ENCODE measurements at regions not wholly inside any gene's neighbourhood (a gene's known extent, or its start where the extent isn't known, plus 50 kb on each side); places are given as distances from the start of the nearest gene placed in this dataset.

- POLR2A ChIA-PET: no interaction called here
- Histone ChIP-seq H3K36me3 (ENCODE audit: control insufficient read depth in 1 of 2, insufficient read depth in 2 of 2, low read length in 2 of 2) (no peaks in the 10 kb centered on the region), H2AFZ (ENCODE audit: low read depth, low read length, poor library complexity, severe bottlenecking) (no peak overlapping the region)
These were observed 147.1 kb upstream of the SLC30A5 start for GRCh38 chr5:68946728-68947127.

GRCh38 chr5:68947986-68948385 is 145.8 kb upstream of the SLC30A5 start:
- CTCF ChIA-PET: no interaction called here
- Histone ChIP-seq H3K4me1 (ENCODE audit: control insufficient read depth in 1 of 2, insufficient read depth in 2 of 2, low read length in 2 of 2) (no peaks in the 10 kb centered on the region), H3K9ac (ENCODE audit: low read length) (no peak overlapping the region), H3K27me3 (ENCODE audit: insufficient read depth, low read length) (peaks cover 26% of the 10 kb centered on the region; the same call in 1 of the 2 replicates), H3K36me3 (ENCODE audit: control insufficient read depth in 1 of 2, insufficient read depth in 2 of 2, low read length in 2 of 2) (no peaks in the 10 kb centered on the region), H3K4me3 (replicated peaks in 1 of 2; ENCODE audit: low read depth in 1 of 2, low read length in 2 of 2) (no peak overlapping the region), H2AFZ (ENCODE audit: low read depth, low read length, poor library complexity, severe bottlenecking) (no peak overlapping the region), H3K79me2 (ENCODE audit: insufficient read depth, low read length) (no peaks in the 10 kb centered on the region), H4K20me1 (ENCODE audit: insufficient read depth) (no peaks in the 10 kb centered on the region), H3K27ac (ENCODE audit: low read depth, low read length) (no peak overlapping the region), H3K9me3 (ENCODE audit: control insufficient read depth in 1 of 2, insufficient read depth in 1 of 2, low read depth in 1 of 2, low read length in 2 of 2) (no peaks in the 10 kb centered on the region), H3K4me2 (ENCODE audit: low read length) (no peak overlapping the region), H3K9me2 (ENCODE audit: insufficient read depth) (no peaks in the 10 kb centered on the region)
- POLR2A ChIA-PET: no interaction called here
- RAD21 ChIA-PET (ENCODE audit: low non-redundant PET in 1 of 2, low total read pairs in 2 of 2, uncharacterized antibody in 2 of 2, unreplicated experiment in 2 of 2): no interaction called here
- intact Hi-C loops (cut with micrococcal nuclease): loop anchor here (10.0 kb wide), 1 partner anchor 293 kb away; no protein-coding TSS in a partner anchor
- ATAC-seq (no peak), DNase-seq (ENCODE audit: low read depth, low spot score) (no peak)
- BruUV-seq (replicated peaks): no TSS peak
- TF ChIP-seq, protein P1, sequence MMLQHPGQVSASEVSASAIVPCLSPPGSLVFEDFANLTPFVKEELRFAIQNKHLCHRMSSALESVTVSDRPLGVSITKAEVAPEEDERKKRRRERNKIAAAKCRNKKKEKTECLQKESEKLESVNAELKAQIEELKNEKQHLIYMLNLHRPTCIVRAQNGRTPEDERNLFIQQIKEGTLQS (IDR thresholded peaks at IDR 0.05): no peak
- no peak for TF ChIP-seq EZH2phosphoT487 (IDR thresholded peaks at IDR 0.05; ENCODE audit: borderline replicate concordance)
- TF ChIP-seq ELF1 (IDR thresholded peaks at IDR 0.05; ENCODE audit: borderline replicate concordance, low read depth): no peak
- TF ChIP-seq REST (IDR thresholded peaks at IDR 0.05; ENCODE audit: low read depth): no peak
- TF ChIP-seq CEBPB (IDR thresholded peaks at IDR 0.05; ENCODE audit: low read depth): no peak
- TF ChIP-seq ZNF274 (IDR thresholded peaks at IDR 0.05; ENCODE audit: low read depth, low read length): no peak
- no peak for TF ChIP-seq MAX (IDR thresholded peaks at IDR 0.05)
- no peak for TF ChIP-seq YY1 (IDR thresholded peaks at IDR 0.05; ENCODE audit: extremely low read depth, insufficient replicate concordance, low read depth, low read length)
- TF ChIP-seq POLR2A (IDR thresholded peaks at IDR 0.05; ENCODE audit: borderline replicate concordance, extremely low read depth, insufficient read depth, insufficient read length): no peak
- no peak for TF ChIP-seq FOSL1 (IDR thresholded peaks at IDR 0.05; ENCODE audit: low read depth)
- no peak for TF ChIP-seq POLR2AphosphoS5 (IDR thresholded peaks at IDR 0.05; ENCODE audit: low read depth, low read length)
- no peak for TF ChIP-seq SIN3A (IDR thresholded peaks at IDR 0.05; ENCODE audit: low read depth)

More at GRCh38 chr5:68946728-68947127, 147.1 kb upstream of the SLC30A5 start:
- ATAC-seq: no peak
- RAD21 ChIA-PET (ENCODE audit: low non-redundant PET in 1 of 2, low total read pairs in 2 of 2, uncharacterized antibody in 2 of 2, unreplicated experiment in 2 of 2): no interaction called here
- Histone ChIP-seq H3K4me2 (ENCODE audit: low read length) (no peak overlapping the region), H4K20me1 (ENCODE audit: insufficient read depth) (no peaks in the 10 kb centered on the region), H3K4me1 (ENCODE audit: control insufficient read depth in 1 of 2, insufficient read depth in 2 of 2, low read length in 2 of 2) (no peaks in the 10 kb centered on the region), H3K9me2 (ENCODE audit: insufficient read depth) (no peaks in the 10 kb centered on the region), H3K9me3 (ENCODE audit: control insufficient read depth in 1 of 2, insufficient read depth in 1 of 2, low read depth in 1 of 2, low read length in 2 of 2) (no peaks in the 10 kb centered on the region), H3K9ac (ENCODE audit: low read length) (no peak overlapping the region), H3K27ac (ENCODE audit: low read depth, low read length) (no peak overlapping the region), H3K4me3 (replicated peaks in 1 of 2; ENCODE audit: low read depth in 1 of 2, low read length in 2 of 2) (no peak overlapping the region), H3K79me2 (ENCODE audit: insufficient read depth, low read length) (no peaks in the 10 kb centered on the region), H3K27me3 (ENCODE audit: insufficient read depth, low read length) (peaks cover 26% of the 10 kb centered on the region; the same call in 1 of the 2 replicates)
- CTCF ChIA-PET: no interaction called here
- no peak for DNase-seq (ENCODE audit: low read depth, low spot score)
- intact Hi-C loops (cut with micrococcal nuclease): loop anchor here (10.0 kb wide), 1 partner anchor 292 kb away; no protein-coding TSS in a partner anchor
- TF ChIP-seq SIN3A (IDR thresholded peaks at IDR 0.05; ENCODE audit: low read depth) (no peak), TCF7L2 (IDR thresholded peaks at IDR 0.05; ENCODE audit: borderline replicate concordance, extremely low read depth, insufficient read depth, insufficient read length) (no peak), SRF (IDR thresholded peaks at IDR 0.05; ENCODE audit: low read depth) (no peak), EZH2 (IDR thresholded peaks at IDR 0.05) (no peak)
- TF ChIP-seq, protein P2, sequence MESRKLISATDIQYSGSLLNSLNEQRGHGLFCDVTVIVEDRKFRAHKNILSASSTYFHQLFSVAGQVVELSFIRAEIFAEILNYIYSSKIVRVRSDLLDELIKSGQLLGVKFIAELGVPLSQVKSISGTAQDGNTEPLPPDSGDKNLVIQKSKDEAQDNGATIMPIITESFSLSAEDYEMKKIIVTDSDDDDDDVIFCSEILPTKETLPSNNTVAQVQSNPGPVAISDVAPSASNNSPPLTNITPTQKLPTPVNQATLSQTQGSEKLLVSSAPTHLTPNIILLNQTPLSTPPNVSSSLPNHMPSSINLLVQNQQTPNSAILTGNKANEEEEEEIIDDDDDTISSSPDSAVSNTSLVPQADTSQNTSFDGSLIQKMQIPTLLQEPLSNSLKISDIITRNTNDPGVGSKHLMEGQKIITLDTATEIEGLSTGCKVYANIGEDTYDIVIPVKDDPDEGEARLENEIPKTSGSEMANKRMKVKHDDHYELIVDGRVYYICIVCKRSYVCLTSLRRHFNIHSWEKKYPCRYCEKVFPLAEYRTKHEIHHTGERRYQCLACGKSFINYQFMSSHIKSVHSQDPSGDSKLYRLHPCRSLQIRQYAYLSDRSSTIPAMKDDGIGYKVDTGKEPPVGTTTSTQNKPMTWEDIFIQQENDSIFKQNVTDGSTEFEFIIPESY (IDR thresholded peaks at IDR 0.05; ENCODE audit: extremely low read depth, insufficient replicate concordance, low read length): no peak
- BruUV-seq (replicated peaks): no TSS peak

Measured in HCT116 (cell line).